Right lobe of liver (tissue), 6 donors: ENCODE measurements at regions not wholly inside any gene's neighbourhood (a gene's known extent, or its start where the extent isn't known, plus 50 kb on each side); places are given as distances from the start of the nearest gene placed in this dataset.

ENCODE experiments used
- ATAC-seq, 4 donors: fragments of 200-7000 bp; cut with Tn5 transposase; one replicate each; pipeline ENCODE4 v1.9.1; 2020; ENCODE audit warnings: mild to moderate bottlenecking in 4 of 4, moderate library complexity in 4 of 4
- DNase-seq, 3 donors: peaks; one replicate each; pipeline ENCODE4 v3.0.0-alpha.2; 2020
- H3K27ac ChIP-seq, 3 donors: fragments of 200-600 bp; one replicate each; pipeline ENCODE4 v1.8.0; 2022
- H3K27me3 ChIP-seq, 2 donors: fragments of 200-600 bp; one replicate each; pipeline ENCODE4 v1.8.0; 2022
- H3K36me3 ChIP-seq, 4 donors: fragments of 200-600 bp; sonication (generic) in 1 of 4; one replicate each; pipeline versions ENCODE4 v1.5.1 to v1.8.0; 2017 to 2022; ENCODE audit warnings: control low read depth in 1 of 4
- H3K4me1 ChIP-seq, 4 donors: fragments of 200-600 bp; sonication (generic) in 1 of 4; one replicate each; pipeline versions ENCODE4 v1.5.1 to v1.8.0; 2017 to 2022; ENCODE audit warnings: control low read depth in 1 of 4
- H3K4me3 ChIP-seq, 3 donors: fragments of 200-600 bp; one replicate each; pipeline ENCODE4 v1.8.0; 2022
- H3K9me3 ChIP-seq, 4 donors: fragments of 200-600 bp; sonication (generic) in 1 of 4; one replicate each; pipeline versions ENCODE4 v1.5.1 to v1.8.0; 2017 to 2022; ENCODE audit warnings: control low read depth in 1 of 4
- POLR2A ChIP-seq: fragments of 450-650 bp; IDR thresholded peaks from one replicate; pipeline ENCODE4 v1.6.1; 2017; ENCODE audit warnings: antibody characterized with exemption, mild to moderate bottlenecking
- WGBS: methylation state at CpG from one replicate; pipeline ENCODE4 v1.1.6; 2018; ENCODE audit warnings: low coverage, low lambda C conversion rate; ENCODE audit not compliant: insufficient coverage; ENCODE audit errors: missing lambda C conversion rate; 5-methylcytosine and 5-hydroxymethylcytosine counted together
- intact Hi-C, 2 donors: fragments of 100-400 bp; cut with DNase I; formaldehyde crosslinking; loops; one replicate each; pipeline versions ENCODE4 v1.11.2 to v1.14.1; 2022
- TF ChIP-seq, protein P1 (sequence below), 4 donors: fragments of 200-600 bp in 3 of 4; fragments of 450-650 bp in 1 of 4; IDR thresholded peaks; one replicate each; pipeline versions ENCODE4 v1.5.1 to v1.8.0; 2016 to 2022; ENCODE audit warnings: antibody characterized with exemption in 4 of 4, mild to moderate bottlenecking in 2 of 4
- donor health status: DM: no; HTN: yes; CAD: no.
- donor health status: DM: no; HTN: no; CAD: no.
- donor health status: DM: no; HTN: no; CAD: no.
- donor health status: DM: no; HTN: yes; CAD: no.
- donor health status: DM: no; HTN: yes; CAD: no.

DNA sequence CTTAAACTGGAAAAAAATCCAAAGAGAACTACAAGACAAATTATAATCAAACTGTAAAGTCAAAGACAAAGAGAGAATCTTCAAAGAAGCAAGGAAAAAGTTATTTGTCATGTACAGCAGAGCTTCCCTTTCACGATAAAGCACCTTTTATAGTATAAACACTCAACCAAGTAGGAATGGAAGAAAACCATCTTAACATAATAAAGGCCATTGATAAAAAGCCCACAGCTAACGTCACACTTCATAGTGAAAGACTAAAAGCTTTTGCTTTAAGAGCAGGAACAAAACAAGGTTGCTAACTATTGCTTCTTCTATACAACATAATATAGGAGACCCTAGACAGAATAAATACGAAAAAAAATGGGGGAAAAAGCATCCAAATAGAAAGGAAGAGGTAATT lies 595.7 kb upstream of the POU3F4 start:
- intact Hi-C loops = no loop called here
- Histone ChIP-seq H3K36me3 (no peaks in the 10 kb centered on the region), H3K9me3 (no peaks in the 10 kb centered on the region), H3K27me3 (no peaks in the 10 kb centered on the region), H3K27ac (no peak overlapping the region), H3K4me3 (no peak overlapping the region), H3K4me1 (no peaks in the 10 kb centered on the region)
- TF ChIP-seq POLR2A = no peak
- TF ChIP-seq, protein P1, sequence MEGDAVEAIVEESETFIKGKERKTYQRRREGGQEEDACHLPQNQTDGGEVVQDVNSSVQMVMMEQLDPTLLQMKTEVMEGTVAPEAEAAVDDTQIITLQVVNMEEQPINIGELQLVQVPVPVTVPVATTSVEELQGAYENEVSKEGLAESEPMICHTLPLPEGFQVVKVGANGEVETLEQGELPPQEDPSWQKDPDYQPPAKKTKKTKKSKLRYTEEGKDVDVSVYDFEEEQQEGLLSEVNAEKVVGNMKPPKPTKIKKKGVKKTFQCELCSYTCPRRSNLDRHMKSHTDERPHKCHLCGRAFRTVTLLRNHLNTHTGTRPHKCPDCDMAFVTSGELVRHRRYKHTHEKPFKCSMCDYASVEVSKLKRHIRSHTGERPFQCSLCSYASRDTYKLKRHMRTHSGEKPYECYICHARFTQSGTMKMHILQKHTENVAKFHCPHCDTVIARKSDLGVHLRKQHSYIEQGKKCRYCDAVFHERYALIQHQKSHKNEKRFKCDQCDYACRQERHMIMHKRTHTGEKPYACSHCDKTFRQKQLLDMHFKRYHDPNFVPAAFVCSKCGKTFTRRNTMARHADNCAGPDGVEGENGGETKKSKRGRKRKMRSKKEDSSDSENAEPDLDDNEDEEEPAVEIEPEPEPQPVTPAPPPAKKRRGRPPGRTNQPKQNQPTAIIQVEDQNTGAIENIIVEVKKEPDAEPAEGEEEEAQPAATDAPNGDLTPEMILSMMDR (IDR thresholded peaks at IDR 0.05) = no peak
- ATAC-seq (no peak), DNase-seq (no peak)
- WGBS = 11% methylated on average over 3 of the region's 3 CpGs

DNA sequence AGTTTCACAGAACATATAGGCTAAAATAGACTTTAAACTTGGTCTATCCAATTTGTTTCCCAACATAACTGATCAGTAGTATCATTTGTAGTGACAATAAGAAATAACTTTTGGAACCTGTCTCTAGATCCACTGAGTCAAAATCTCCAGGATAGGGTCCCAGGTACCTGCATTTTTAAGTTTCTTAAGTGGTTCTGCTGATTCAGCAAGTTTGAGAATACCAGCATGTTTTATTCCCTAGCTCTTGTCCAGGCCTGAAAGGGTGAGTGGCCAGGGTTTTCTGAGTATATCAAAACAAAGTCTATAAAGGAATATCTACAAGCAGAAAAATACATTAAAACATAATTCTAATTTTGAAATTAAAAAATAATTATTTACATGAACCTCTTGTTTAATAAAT lies 573.1 kb upstream of the POU3F4 start:
- TF ChIP-seq POLR2A = no peak
- TF ChIP-seq, protein P1 (IDR thresholded peaks at IDR 0.05) = no peak
- no peaks in the 10 kb centered on the region for H3K4me1 ChIP-seq
- no peak for DNase-seq
- no peak overlapping the region for H3K27ac ChIP-seq
- H3K4me3 ChIP-seq = no peak overlapping the region
- intact Hi-C loops = no loop called here
- H3K27me3 ChIP-seq = no peaks in the 10 kb centered on the region
- no peaks in the 10 kb centered on the region for H3K36me3 ChIP-seq
- no peak for ATAC-seq
- H3K9me3 ChIP-seq = no peaks in the 10 kb centered on the region

DNA sequence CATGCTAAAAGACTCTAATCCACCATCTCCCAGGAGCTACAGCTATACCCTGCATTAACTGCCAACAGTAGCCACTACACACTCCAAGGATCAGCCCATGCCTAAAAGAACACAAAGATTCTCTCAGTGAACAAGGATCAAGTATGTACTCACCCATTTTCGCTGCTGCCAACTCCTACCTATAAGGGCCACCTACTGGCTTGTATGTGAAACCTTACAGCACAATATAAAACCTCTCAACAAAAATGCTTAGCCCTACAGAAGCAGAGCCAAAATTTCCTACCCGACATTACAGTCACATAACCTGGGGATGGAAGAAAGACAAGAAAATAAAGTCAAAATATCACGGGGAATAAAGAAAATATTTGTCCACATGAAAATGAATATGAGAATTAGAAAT lies 562.8 kb upstream of the POU3F4 start:
- Histone ChIP-seq H3K9me3 (peaks cover 0 to 2% (median 0%) of the 10 kb centered on the region in 4 donors), H3K4me3 (no peak overlapping the region), H3K27me3 (peaks cover 0 to 6% of the 10 kb centered on the region in 2 donors), H3K4me1 (no peaks in the 10 kb centered on the region), H3K27ac (no peak overlapping the region), H3K36me3 (no peaks in the 10 kb centered on the region)
- intact Hi-C loops = no loop called here
- ATAC-seq (no peak), DNase-seq (no peak)
- WGBS = 60% methylated on average over 3 of the region's 3 CpGs
- TF ChIP-seq, protein P1 (IDR thresholded peaks at IDR 0.05) = no peak
- no peak for TF ChIP-seq POLR2A

DNA sequence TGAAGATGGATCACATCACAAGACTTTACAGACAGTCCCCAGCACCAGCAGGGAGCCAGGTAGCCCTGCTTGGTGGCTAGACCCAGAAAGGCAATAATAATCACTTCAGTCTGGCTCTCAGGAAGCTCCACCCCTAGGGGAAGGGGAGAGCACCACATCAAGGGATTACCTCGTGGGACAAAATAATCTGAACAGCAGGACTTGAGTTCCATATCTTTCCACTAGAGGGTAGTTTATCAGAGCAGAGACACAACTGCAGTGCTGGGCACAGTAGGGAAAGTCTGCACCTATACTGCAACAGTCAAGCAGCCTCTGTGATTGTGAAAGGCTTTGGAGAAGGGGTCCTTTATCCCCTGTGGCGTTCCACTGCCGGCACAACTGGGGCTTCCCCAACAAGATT lies 547.0 kb upstream of the POU3F4 start:
- DNase-seq (no peak), ATAC-seq (peak in 2 of 4 donors; percentile 33 to 35)
- WGBS = 14% methylated on average over 2 of the region's 3 CpGs
- no peak overlapping the region for H3K27ac ChIP-seq
- intact Hi-C loops = no loop called here
- no peak for TF ChIP-seq POLR2A
- TF ChIP-seq, protein P1 (IDR thresholded peaks at IDR 0.05) = peak in 2 of 4 donors; percentile 15 to 22
- no peaks in the 10 kb centered on the region for H3K36me3 ChIP-seq
- H3K9me3 ChIP-seq = no peaks in the 10 kb centered on the region
- no peak overlapping the region for H3K4me3 ChIP-seq
- H3K27me3 ChIP-seq = peaks cover 4 to 5% of the 10 kb centered on the region in 2 donors
- H3K4me1 ChIP-seq = no peaks in the 10 kb centered on the region

DNA sequence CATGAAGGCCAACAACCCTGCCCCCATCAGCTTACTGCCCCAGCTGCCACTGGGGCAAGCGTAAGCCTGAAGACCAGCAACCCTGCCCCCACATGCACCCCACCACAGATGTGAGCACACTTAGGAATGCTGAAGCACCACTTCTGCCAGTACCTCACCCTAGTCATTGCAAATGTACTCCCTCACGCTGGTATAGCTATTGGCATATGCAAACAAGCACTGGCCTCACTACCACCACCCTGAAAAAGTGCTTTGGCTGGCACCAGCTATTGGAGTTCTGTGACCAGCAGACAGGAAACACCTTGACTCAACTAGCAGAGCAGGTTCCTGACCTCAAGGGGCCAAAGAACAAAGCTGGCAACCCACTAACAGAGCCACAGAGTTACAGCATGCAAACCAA lies 534.4 kb upstream of the POU3F4 start:
- Histone ChIP-seq H3K27ac (no peak overlapping the region), H3K4me1 (no peaks in the 10 kb centered on the region), H3K9me3 (no peaks in the 10 kb centered on the region), H3K27me3 (no peaks in the 10 kb centered on the region), H3K4me3 (no peak overlapping the region), H3K36me3 (no peaks in the 10 kb centered on the region)
- DNase-seq (no peak), ATAC-seq (no peak)
- WGBS = 17% methylated on average over 1 of the region's 2 CpGs
- intact Hi-C loops = no loop called here
- TF ChIP-seq POLR2A = no peak
- TF ChIP-seq, protein P1 (IDR thresholded peaks at IDR 0.05) = no peak
